Neural cell (in vitro differentiated cells): ENCODE measurements at regions not wholly inside any gene's neighbourhood (a gene's known extent, or its start where the extent isn't known, plus 50 kb on each side); places are given as distances from the start of the nearest gene placed in this dataset.

ENCODE experiments used
- H2AFZ ChIP-seq: fragments of 200-600, 300-800 bp; sonication (generic), shearing (Covaris generic); 2 replicates; pipeline ENCODE4 v1.6.0; 2014; ENCODE audit warnings: low read depth, mild to moderate bottlenecking, antibody characterized with exemption, low read length, moderate library complexity
- H3F3A ChIP-seq: fragments of 200-600 bp; shearing (Covaris generic); 2 replicates; pipeline ENCODE4 v1.6.1; 2016; ENCODE audit warnings: mild to moderate bottlenecking, moderate library complexity, mixed read lengths, antibody characterized with exemption, low read length; ENCODE audit not compliant: insufficient read depth, poor library complexity, severe bottlenecking
- H3K27ac ChIP-seq: fragments of 200-600, 300-800 bp; sonication (generic), shearing (Covaris generic); 2 replicates; pipeline ENCODE4 v1.5.1; 2014; ENCODE audit warnings: mild to moderate bottlenecking, low read length, moderate library complexity
- H3K27me3 ChIP-seq: fragments of 300-800, 200-600 bp; sonication (generic), shearing (Covaris generic); 2 replicates; pipeline ENCODE4 v1.6.0; 2014; ENCODE audit warnings: mild to moderate bottlenecking, low read depth, low read length, moderate library complexity; ENCODE audit not compliant: insufficient read depth
- H3K36me3 ChIP-seq: fragments of 300-800, 200-600 bp; sonication (generic), shearing (Covaris generic); 2 replicates; pipeline ENCODE4 v1.5.1; 2014; ENCODE audit warnings: mild to moderate bottlenecking, antibody characterized with exemption, low read length, moderate library complexity; ENCODE audit not compliant: insufficient read depth
- H3K4me2 ChIP-seq: fragments of 300-800, 200-600 bp; sonication (generic), shearing (Covaris generic); 2 replicates; pipeline ENCODE4 v1.6.0; 2014; ENCODE audit warnings: mild to moderate bottlenecking, low read length
- H3K4me3 ChIP-seq: fragments of 300-800, 200-600 bp; sonication (generic), shearing (Covaris generic); 2 replicates; pipeline ENCODE4 v1.5.1; 2014; ENCODE audit warnings: mild to moderate bottlenecking, low read length, moderate library complexity
- H3K79me2 ChIP-seq: fragments of 200-600 bp; shearing (Covaris generic); replicated peaks from 2 replicates; pipeline ENCODE4 v1.6.0; 2014; ENCODE audit warnings: mild to moderate bottlenecking, low read length, moderate library complexity; ENCODE audit not compliant: insufficient read depth
- H3K9ac ChIP-seq: fragments of 300-800, 200-600 bp; sonication (generic), shearing (Covaris generic); 2 replicates; pipeline ENCODE4 v1.6.1; 2016; ENCODE audit warnings: mild to moderate bottlenecking, low read length, mixed read lengths
- H3K9me2 ChIP-seq: fragments of 200-600 bp; shearing (Covaris generic); 2 replicates; pipeline ENCODE4 v1.6.1; 2016; ENCODE audit warnings: mild to moderate bottlenecking, low read length, mixed read lengths; ENCODE audit not compliant: insufficient read depth
- H3K9me3 ChIP-seq: fragments of 200-600, 300-800 bp; sonication (generic), shearing (Covaris generic); 2 replicates; pipeline ENCODE4 v1.6.1; 2016; ENCODE audit warnings: mild to moderate bottlenecking, mixed run types, low read length, moderate library complexity, mixed read lengths
- H4K20me1 ChIP-seq: fragments of 200-600 bp; shearing (Covaris generic); 2 replicates; pipeline ENCODE4 v1.6.1; 2016; ENCODE audit warnings: mild to moderate bottlenecking, mixed run types; ENCODE audit not compliant: insufficient read depth
- EP300 ChIP-seq: fragments of 450-650 bp; conservative IDR thresholded peaks from 2 replicates; pipeline ENCODE4 v1.6.1; 2014; ENCODE audit warnings: antibody characterized with exemption, mild to moderate bottlenecking, moderate library complexity; ENCODE audit not compliant: poor library complexity, severe bottlenecking
- EZH2 ChIP-seq: fragments of 200-600, 300-800 bp; shearing (Covaris generic), sonication (generic); IDR thresholded peaks from 2 replicates; pipeline ENCODE4 v1.6.1; 2014; ENCODE audit warnings: antibody characterized with exemption, low read length, borderline replicate concordance, mild to moderate bottlenecking; ENCODE audit not compliant: insufficient read depth, poor library complexity, severe bottlenecking
- MXI1 ChIP-seq: fragments of 450-650 bp; conservative IDR thresholded peaks from 2 replicates; pipeline ENCODE4 v1.6.1; 2014; ENCODE audit warnings: antibody characterized with exemption, mild to moderate bottlenecking; ENCODE audit not compliant: poor library complexity, severe bottlenecking
- POLR2AphosphoS5 ChIP-seq: IDR thresholded peaks from 2 replicates; pipeline ENCODE4 v1.6.1; 2012
- RAD21 ChIP-seq: fragments of 450-650 bp; conservative IDR thresholded peaks from 2 replicates; pipeline ENCODE4 v1.6.1; 2014; ENCODE audit warnings: antibody characterized with exemption, mild to moderate bottlenecking, moderate library complexity
- SMC3 ChIP-seq: fragments of 450-650 bp; conservative IDR thresholded peaks from 2 replicates; pipeline ENCODE4 v1.6.1; 2014; ENCODE audit warnings: antibody characterized with exemption, mild to moderate bottlenecking, moderate library complexity; ENCODE audit not compliant: poor library complexity
- TAF1 ChIP-seq: IDR thresholded peaks from 2 replicates; pipeline ENCODE4 v1.6.1; 2012; ENCODE audit warnings: low read depth
- TF ChIP-seq, protein P1 (sequence below): IDR thresholded peaks from 2 replicates; pipeline ENCODE4 v1.6.1; 2012; ENCODE audit warnings: borderline replicate concordance
- TF ChIP-seq, protein P2 (sequence below): fragments of 450-650 bp; IDR thresholded peaks from 2 replicates; pipeline ENCODE4 v1.5.1; 2014; ENCODE audit warnings: antibody characterized with exemption, mild to moderate bottlenecking, moderate library complexity; ENCODE audit not compliant: poor library complexity, severe bottlenecking

- Histone ChIP-seq H3K79me2 (no peaks in the 10 kb centered on the region), H4K20me1 (no peaks in the 10 kb centered on the region), H2AFZ (no peak overlapping the region), H3K36me3 (no peaks in the 10 kb centered on the region), H3K9ac (no peak overlapping the region), H3K4me2 (no peak overlapping the region), H3K27ac (no peak overlapping the region), H3K9me3 (no peaks in the 10 kb centered on the region), H3F3A (no peaks in the 10 kb centered on the region), H3K4me3 (no peak overlapping the region), H3K9me2 (no peaks in the 10 kb centered on the region), H3K27me3 (no peaks in the 10 kb centered on the region)
- TF ChIP-seq TAF1 (no peak), RAD21 (no peak), EP300 (no peak), EZH2 (no peak)
- TF ChIP-seq, protein P1, sequence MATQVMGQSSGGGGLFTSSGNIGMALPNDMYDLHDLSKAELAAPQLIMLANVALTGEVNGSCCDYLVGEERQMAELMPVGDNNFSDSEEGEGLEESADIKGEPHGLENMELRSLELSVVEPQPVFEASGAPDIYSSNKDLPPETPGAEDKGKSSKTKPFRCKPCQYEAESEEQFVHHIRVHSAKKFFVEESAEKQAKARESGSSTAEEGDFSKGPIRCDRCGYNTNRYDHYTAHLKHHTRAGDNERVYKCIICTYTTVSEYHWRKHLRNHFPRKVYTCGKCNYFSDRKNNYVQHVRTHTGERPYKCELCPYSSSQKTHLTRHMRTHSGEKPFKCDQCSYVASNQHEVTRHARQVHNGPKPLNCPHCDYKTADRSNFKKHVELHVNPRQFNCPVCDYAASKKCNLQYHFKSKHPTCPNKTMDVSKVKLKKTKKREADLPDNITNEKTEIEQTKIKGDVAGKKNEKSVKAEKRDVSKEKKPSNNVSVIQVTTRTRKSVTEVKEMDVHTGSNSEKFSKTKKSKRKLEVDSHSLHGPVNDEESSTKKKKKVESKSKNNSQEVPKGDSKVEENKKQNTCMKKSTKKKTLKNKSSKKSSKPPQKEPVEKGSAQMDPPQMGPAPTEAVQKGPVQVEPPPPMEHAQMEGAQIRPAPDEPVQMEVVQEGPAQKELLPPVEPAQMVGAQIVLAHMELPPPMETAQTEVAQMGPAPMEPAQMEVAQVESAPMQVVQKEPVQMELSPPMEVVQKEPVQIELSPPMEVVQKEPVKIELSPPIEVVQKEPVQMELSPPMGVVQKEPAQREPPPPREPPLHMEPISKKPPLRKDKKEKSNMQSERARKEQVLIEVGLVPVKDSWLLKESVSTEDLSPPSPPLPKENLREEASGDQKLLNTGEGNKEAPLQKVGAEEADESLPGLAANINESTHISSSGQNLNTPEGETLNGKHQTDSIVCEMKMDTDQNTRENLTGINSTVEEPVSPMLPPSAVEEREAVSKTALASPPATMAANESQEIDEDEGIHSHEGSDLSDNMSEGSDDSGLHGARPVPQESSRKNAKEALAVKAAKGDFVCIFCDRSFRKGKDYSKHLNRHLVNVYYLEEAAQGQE = no peak
Measured at GRCh38 chr4:138707746-138708677, 307.6 kb upstream of the NOCT start.

- H3K9me2 ChIP-seq = no peaks in the 10 kb centered on the region
- H3K79me2 ChIP-seq = no peaks in the 10 kb centered on the region
- TF ChIP-seq, protein P2, sequence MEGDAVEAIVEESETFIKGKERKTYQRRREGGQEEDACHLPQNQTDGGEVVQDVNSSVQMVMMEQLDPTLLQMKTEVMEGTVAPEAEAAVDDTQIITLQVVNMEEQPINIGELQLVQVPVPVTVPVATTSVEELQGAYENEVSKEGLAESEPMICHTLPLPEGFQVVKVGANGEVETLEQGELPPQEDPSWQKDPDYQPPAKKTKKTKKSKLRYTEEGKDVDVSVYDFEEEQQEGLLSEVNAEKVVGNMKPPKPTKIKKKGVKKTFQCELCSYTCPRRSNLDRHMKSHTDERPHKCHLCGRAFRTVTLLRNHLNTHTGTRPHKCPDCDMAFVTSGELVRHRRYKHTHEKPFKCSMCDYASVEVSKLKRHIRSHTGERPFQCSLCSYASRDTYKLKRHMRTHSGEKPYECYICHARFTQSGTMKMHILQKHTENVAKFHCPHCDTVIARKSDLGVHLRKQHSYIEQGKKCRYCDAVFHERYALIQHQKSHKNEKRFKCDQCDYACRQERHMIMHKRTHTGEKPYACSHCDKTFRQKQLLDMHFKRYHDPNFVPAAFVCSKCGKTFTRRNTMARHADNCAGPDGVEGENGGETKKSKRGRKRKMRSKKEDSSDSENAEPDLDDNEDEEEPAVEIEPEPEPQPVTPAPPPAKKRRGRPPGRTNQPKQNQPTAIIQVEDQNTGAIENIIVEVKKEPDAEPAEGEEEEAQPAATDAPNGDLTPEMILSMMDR = no peak
- TF ChIP-seq RAD21 (no peak), SMC3 (no peak), POLR2AphosphoS5 (no peak), TAF1 (no peak), EP300 (no peak), EZH2 (no peak), MXI1 (no peak)
- TF ChIP-seq, protein P1 = no peak
- H3K9ac ChIP-seq = no peak overlapping the region
- no peaks in the 10 kb centered on the region for H3K27me3 ChIP-seq
- H3K36me3 ChIP-seq = no peaks in the 10 kb centered on the region
- no peak overlapping the region for H3K27ac ChIP-seq
- H3K4me3 ChIP-seq = no peak overlapping the region
- H3K4me2 ChIP-seq = no peak overlapping the region
- no peaks in the 10 kb centered on the region for H3K9me3 ChIP-seq
- H2AFZ ChIP-seq = no peak overlapping the region
- H3F3A ChIP-seq = no peaks in the 10 kb centered on the region
- no peaks in the 10 kb centered on the region for H4K20me1 ChIP-seq
Measured at GRCh38 chr4:138706201-138706600, 309.4 kb upstream of the NOCT start.
